ENCODE measurements at regions not wholly inside any gene's neighbourhood (a gene's known extent, or its start where the extent isn't known, plus 50 kb on each side); places are given as distances from the start of the nearest gene placed in this dataset.

DNA sequence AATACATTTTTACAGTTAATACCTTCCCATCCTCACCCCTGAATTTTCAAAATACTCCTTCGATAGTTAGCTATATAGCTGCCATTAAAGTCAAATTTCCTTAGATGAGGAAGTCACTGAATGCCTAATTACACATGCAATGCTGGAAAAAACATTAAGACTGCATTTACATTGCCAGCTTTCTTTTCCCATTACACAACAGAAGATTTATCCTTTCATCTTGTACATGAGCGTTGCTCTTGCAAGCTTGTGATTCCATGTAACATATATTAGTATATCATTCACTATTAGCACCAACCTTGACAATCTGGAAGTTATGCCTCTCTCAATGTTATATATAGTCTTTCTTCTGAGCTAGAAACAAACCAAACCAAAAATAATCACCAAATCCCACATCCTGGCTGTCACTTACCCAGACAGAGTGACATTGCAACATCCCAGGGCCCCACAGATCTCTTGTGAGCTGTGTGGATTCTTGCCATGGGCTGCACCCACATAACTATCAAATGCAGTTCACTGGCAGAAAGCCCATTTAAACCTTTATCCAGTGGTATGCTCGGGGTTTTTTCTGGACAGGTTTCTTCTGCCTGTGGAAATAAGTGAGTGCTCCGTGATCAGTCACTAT, 79.2 kb upstream of the PAPOLG start:
- no peaks in the 10 kb centered on the region for H3K9me2 ChIP-seq (replicated peaks; ENCODE audit: insufficient read depth)
- H3K27me3 ChIP-seq: no peaks in the 10 kb centered on the region
- no peaks in the 10 kb centered on the region for H4K20me1 ChIP-seq (ENCODE audit: insufficient read depth, poor library complexity, severe bottlenecking)
- no peak overlapping the region for H2AFZ ChIP-seq
- no peak for DNase-seq (ENCODE audit: low spot score)
- 75% methylated on average over 4 of the region's 4 CpGs for WGBS (ENCODE audit: low lambda C conversion rate, missing lambda C conversion rate)
- no peaks in the 10 kb centered on the region for H3K9me3 ChIP-seq (ENCODE audit: low read depth)
- no peaks in the 10 kb centered on the region for H3K36me3 ChIP-seq (replicated peaks; ENCODE audit: insufficient read depth, low read depth)
- H3K27ac ChIP-seq: no peak overlapping the region
- H3K4me2 ChIP-seq: peak overlapping the region; percentile 22
- no peaks in the 10 kb centered on the region for H3K79me2 ChIP-seq
- no peak overlapping the region for H3K4me3 ChIP-seq
- H3K4me1 ChIP-seq (ENCODE audit: insufficient read depth): no peaks in the 10 kb centered on the region
- TF ChIP-seq EZH2phosphoT487 (IDR thresholded peaks at IDR 0.05; ENCODE audit: low read depth, severe bottlenecking, unreplicated experiment): no peak
- TF ChIP-seq, protein P1, sequence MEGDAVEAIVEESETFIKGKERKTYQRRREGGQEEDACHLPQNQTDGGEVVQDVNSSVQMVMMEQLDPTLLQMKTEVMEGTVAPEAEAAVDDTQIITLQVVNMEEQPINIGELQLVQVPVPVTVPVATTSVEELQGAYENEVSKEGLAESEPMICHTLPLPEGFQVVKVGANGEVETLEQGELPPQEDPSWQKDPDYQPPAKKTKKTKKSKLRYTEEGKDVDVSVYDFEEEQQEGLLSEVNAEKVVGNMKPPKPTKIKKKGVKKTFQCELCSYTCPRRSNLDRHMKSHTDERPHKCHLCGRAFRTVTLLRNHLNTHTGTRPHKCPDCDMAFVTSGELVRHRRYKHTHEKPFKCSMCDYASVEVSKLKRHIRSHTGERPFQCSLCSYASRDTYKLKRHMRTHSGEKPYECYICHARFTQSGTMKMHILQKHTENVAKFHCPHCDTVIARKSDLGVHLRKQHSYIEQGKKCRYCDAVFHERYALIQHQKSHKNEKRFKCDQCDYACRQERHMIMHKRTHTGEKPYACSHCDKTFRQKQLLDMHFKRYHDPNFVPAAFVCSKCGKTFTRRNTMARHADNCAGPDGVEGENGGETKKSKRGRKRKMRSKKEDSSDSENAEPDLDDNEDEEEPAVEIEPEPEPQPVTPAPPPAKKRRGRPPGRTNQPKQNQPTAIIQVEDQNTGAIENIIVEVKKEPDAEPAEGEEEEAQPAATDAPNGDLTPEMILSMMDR (IDR thresholded peaks at IDR 0.05; ENCODE audit: poor library complexity): no peak
- no peak for TF ChIP-seq EZH2 (IDR thresholded peaks at IDR 0.05; ENCODE audit: borderline replicate concordance)

DNA sequence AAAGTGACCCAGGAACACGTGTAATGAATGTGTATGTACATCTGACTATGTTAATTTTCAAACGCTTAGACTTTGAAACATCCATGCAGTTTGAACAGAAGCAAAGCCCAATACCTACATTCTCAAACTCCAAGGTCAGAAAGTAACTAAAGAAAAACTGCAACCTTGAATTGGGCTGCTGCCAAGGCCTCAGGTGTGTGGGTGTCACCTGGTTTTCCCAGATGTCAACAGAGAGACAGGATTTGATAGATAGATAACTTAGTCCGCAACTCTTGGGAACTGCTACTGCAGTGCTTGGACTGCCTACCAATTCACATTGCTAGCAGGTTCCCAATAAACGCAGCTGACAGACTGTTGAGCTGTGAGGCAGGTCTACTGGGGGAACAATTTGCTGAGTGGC, 78.7 kb upstream of the PAPOLG start:
- Histone ChIP-seq H3K27ac (no peak overlapping the region), H3K4me2 (peak overlapping the region; percentile 22), H3K4me3 (no peak overlapping the region), H4K20me1 (ENCODE audit: insufficient read depth, poor library complexity, severe bottlenecking) (no peaks in the 10 kb centered on the region), H2AFZ (no peak overlapping the region), H3K9me3 (ENCODE audit: low read depth) (no peaks in the 10 kb centered on the region), H3K9me2 (replicated peaks; ENCODE audit: insufficient read depth) (no peaks in the 10 kb centered on the region), H3K27me3 (no peaks in the 10 kb centered on the region), H3K4me1 (ENCODE audit: insufficient read depth) (no peaks in the 10 kb centered on the region), H3K79me2 (no peaks in the 10 kb centered on the region), H3K36me3 (replicated peaks; ENCODE audit: insufficient read depth, low read depth) (no peaks in the 10 kb centered on the region)
- TF ChIP-seq EZH2 (IDR thresholded peaks at IDR 0.05; ENCODE audit: borderline replicate concordance) (no peak), EZH2phosphoT487 (IDR thresholded peaks at IDR 0.05; ENCODE audit: low read depth, severe bottlenecking, unreplicated experiment) (no peak)
- TF ChIP-seq, protein P1 (IDR thresholded peaks at IDR 0.05; ENCODE audit: poor library complexity): no peak
- DNase-seq (ENCODE audit: low spot score): peak; percentile 28
- 76% methylated on average over 4 of the region's 4 CpGs for WGBS (ENCODE audit: low lambda C conversion rate, missing lambda C conversion rate)

DNA sequence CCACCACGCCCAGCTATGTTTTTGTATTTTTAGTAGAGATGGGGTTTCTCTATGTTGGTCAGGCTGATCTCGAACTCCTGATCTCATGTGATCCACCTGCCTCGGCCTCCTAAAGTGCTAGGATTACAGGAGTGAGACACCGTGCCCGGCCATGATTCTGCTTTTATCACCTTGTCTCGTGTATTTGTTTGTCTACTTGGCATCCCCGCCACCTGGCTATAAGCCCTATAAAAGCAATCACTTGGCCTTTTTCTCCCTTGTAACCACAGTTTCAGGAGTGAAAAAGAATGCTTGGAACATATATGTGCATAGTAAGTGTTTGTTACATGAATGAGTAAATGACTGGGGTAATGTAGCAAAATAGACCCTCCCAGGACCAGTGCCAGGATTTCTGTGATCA, 77.5 kb upstream of the PAPOLG start:
- Histone ChIP-seq H3K9me3 (ENCODE audit: low read depth) (no peaks in the 10 kb centered on the region), H3K4me3 (no peak overlapping the region), H3K27ac (no peak overlapping the region), H3K4me2 (no peak overlapping the region), H3K36me3 (replicated peaks; ENCODE audit: insufficient read depth, low read depth) (no peaks in the 10 kb centered on the region), H3K27me3 (no peaks in the 10 kb centered on the region), H3K9me2 (replicated peaks; ENCODE audit: insufficient read depth) (no peaks in the 10 kb centered on the region), H4K20me1 (ENCODE audit: insufficient read depth, poor library complexity, severe bottlenecking) (no peaks in the 10 kb centered on the region), H3K4me1 (ENCODE audit: insufficient read depth) (no peaks in the 10 kb centered on the region), H3K79me2 (no peaks in the 10 kb centered on the region), H2AFZ (no peak overlapping the region)
- 86% methylated on average over 7 of the region's 7 CpGs for WGBS (ENCODE audit: low lambda C conversion rate, missing lambda C conversion rate)
- no peak for DNase-seq (ENCODE audit: low spot score)
- TF ChIP-seq EZH2 (IDR thresholded peaks at IDR 0.05; ENCODE audit: borderline replicate concordance) (no peak), EZH2phosphoT487 (IDR thresholded peaks at IDR 0.05; ENCODE audit: low read depth, severe bottlenecking, unreplicated experiment) (no peak)
- TF ChIP-seq, protein P1 (IDR thresholded peaks at IDR 0.05; ENCODE audit: poor library complexity): no peak
